UCSD-AML1 (cell line): ENCODE measurements at regions not wholly inside any gene's neighbourhood (a gene's known extent, or its start where the extent isn't known, plus 50 kb on each side); places are given as distances from the start of the nearest gene placed in this dataset.

Source experiments
- DNase-seq: peaks from one replicate; lab custom pipeline; 2025; ENCODE audit not compliant: unreplicated experiment; lab: John Stamatoyannopoulos, UW

DNA sequence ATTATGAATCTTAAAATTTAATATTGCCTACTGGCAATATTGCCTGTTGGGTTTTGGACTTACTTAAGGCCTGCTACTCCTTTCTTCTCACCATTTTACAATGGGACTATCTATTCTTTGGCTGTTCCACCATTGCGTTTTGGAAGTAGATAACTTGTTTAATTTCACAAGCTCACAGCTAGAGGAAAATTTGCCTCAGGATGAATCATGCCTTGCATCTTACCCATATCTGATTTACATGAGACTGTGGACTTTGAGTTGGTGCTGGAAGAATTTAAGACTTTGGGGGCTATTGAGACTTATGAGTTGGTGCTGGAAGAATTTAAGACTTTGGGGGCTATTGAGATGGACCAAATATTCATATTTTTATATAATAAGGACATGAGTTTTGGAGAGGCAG lies 662.6 kb downstream of the METTL15 start:
- DNase-seq = no peak

DNA sequence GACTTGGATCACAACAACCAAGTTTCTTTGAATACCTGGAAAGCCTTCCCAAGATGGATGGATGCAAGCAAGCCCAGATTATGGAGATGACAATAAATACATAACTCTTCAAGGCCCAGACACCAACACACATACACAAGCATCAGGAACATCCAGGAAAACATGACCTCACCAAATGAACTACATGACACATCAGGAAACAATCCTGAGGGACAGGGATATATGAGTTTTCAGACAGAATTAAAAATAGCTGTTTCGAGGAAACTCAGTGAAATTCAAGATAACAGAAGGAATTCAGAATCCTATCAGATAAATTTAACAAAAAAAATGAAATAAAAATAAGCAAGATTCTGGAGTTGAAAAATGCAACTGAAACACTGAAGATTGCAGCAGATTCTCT lies 659.4 kb downstream of the METTL15 start:
- no peak for DNase-seq

DNA sequence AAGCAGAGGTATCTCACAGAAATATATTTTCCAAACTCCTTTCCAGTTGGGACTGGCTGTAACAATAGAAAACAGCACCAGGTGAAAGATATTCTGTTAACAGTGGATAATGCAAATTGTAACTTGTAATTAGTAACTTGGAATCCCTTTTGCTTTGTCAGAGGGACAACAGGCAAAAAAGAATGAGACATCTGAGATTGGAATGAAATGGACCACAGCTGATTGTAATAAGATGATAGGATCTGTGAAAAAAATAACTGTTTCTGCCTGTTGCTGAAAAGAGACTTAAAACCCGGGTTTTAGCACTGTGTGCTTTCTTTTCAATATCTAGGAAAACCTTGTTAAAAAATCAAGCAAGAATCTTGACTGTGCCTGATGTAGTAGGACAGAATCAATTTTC lies 655.7 kb downstream of the METTL15 start:
- no peak for DNase-seq

DNA sequence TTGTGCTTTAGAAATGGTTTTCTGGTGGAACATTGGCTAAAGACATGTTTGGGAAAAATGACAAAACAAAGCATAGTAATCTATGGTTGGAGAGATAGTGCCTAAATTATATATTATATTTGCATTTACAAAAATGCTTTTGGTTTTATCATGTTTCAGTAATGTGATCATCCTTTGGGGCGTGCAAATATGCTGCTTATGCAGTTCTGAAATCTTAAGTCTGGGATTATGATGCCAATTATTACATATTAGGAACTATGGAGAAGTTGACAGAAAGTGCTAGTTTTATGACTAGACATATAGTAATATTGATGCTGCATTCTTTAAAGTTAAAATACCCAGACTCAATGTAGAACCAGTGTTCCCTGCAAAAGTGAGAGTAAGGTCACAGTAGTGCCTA lies 655.0 kb downstream of the METTL15 start:
- no peak for DNase-seq

DNA sequence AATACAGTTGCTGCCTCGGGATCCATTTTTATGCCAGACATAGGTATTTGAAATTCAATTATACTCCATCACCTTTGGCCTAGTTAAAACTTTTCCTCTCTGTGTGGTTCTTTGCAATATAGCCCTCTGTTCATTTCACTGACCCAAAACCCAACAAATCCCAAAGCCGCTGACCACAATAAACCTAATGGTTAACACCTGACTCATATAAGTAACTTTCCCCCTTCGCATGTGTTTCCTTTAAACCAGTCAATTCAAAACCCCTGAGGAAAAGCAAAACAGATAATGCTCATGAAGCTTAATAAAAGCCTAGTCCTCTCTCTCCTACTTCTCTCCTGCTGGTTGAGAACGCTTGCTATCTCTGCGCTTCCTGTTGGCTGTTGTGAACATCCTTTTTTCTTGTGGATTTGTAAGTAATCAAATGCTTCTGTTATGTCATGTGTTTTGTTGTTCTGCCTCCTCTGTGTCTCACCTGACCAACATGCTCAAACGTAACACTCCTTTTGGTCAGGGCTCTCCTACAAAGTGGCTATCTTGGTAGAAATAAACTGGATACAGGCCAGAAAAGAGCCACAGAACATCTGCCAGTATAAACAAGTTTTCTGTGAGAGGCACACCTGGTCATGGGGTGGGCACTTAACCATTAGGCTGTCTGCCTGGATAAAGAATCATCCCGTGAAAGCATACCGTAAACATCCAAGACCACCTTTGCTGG lies 652.6 kb downstream of the METTL15 start:
- DNase-seq = no peak

DNA sequence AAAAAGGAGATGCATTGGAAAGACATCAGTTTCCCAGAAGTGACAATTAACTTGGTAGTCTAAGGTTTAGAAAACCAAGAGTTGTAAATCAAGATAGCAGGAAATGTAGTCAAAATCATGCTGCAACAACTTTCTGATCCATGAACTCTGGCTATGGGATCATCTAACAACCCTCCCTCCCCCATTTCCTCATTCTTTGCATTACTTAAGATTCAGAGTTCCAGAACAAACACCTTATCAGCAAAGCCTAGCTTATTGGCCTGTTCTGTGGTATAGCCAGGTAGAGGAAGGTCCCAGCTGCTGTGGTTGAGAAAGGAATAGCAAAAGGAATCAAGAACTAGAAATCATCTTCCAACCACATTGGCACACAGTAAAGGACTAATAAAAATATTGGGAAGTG lies 651.1 kb downstream of the METTL15 start:
- no peak for DNase-seq

DNA sequence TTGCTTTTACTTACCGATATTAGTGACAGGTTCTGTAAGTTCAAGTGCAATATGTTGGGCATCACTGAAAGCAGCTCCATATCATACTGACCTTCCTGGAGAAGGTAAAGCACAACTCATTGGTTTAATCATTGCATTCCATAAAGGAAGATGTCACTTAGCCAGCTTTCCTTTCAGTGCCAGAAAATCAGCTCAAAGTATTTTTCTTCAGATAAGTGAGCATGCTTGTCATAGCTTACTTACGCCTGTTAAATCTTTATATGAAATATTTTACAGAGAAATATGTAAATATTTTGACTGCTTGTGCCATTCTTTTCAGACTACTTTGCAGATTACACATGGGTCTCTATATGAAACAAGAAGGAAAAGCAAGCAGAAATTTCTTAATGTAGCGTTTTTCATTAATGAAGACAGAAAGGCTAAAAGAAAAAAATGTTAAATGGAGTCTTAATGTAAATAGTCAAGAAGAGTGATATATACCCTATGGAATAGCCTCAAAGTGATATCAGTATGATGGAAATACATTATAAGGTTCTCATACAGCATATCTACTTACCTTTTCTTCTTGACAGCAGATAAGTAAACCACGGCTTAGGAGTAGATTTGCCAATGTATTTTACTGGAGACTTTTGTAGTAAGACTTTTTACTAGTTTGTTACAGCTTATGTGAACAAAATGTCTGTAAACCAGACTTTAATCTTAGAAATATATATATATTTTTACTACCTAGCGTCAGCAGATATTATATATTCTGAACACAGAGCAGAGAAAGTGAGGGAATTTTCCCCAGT lies 649.7 kb downstream of the METTL15 start:
- DNase-seq = no peak

DNA sequence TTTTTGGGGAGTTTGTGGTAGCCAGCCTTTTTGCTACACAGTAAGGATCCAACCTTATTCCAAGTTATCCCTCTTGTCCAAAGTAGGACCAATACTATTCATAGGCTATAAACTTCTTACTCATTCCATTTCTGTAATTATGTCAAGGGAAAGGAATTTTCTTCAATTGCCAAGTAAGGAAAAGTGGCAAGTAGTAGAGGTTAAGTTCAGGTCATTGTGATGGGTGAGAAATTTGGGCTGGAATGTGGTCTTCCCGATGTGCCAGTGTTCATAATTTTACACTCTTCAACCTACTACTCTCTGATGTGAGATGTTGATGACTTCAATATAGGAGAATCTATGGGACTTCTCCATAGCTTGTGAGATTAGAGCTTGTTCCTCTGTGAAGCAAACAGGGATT lies 648.8 kb downstream of the METTL15 start:
- DNase-seq = no peak

DNA sequence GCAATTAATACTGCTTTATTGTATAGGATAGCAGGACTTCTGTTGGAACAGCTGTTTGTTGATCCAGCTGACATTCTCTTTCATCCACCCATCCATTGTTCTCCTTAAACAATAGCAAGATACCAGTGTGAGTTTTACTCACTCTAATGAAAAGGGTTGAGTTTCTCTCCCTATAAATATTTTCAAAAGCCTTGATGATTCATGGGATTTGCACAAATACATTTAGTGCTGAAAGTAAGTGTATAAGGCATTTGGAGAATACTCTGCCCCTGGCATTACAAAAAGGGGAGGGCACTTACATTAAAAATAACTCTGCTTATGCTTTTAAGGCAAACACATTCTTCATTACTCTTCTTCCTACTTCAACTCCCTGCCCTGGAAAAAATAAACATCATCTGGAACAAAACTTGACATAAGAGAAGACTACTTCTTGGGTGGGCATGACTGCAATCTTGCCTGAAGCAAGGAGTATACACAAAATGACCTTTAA lies 634.9 kb downstream of the METTL15 start:
- DNase-seq = no peak

DNA sequence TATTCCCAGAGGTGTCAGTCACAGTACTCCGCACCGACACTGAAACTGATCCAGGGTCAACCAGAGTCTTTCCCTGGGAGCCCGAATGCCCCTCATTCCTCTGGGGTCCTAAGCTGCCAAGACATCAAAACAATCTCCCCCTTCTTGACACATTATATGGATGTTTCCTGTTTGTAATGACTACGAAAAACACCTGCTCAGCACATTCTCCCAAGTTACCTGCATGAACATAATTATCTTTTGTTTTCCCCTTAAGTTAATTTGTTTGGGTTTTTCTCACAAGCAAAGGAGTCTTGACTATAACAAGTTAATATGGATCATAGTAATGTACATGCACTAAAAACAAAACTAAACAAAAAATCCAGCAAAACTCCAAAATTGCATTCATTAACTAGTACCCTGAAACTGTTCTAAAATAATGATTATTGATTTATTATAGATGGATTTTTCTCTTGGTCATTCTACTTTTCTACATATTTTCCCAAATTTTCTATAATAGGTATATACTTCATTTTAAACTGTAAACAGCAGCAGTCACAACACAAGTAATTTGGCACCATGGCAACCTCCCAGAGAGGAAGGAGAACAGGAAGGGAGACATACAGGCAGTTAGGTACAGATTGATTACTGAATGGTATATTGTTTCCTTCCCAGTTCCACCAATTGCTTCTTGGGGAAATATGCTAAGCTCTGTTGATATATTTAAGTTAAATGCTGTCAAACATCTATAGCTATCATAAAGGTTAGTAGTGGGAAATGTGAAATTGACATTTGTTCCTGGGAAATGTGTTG lies 631.5 kb downstream of the METTL15 start:
- no peak for DNase-seq

DNA sequence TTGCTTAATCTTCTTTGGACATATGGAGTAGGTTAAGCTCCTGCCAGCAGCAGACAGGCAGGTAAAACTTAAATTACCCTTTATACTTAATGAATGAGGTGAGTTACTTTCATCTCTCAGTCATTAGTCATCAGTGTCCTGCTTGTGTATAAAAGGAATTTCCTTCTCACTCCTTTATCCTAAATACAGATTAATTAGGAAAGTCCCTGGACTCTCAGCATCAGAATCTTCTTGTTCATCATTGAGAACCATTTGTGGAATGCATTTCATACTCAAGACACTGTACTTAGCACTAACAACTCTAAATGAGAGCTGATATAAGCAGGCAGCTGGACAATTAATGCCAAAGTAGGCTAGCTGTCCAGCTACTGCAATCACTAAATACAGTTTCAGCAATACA lies 630.4 kb downstream of the METTL15 start:
- no peak for DNase-seq

DNA sequence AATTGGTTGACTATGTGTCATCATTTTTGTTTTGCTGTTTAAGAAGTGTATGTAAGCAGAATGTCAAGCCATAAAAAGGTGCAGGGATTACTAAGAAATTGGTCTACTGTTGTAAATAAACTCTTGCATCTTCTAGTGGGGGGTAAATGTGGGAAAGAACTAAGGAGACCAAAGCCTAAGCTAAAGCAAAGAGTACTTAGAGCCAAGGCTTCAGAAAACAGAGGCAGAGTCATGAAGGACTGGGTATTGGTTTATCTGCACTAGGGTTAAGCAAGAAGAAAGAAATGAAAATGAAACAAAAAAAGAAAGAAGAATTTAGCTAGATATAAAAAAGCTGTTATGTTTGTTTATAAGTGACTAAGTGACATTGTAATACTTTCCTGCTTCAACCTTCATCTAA lies 628.1 kb downstream of the METTL15 start:
- no peak for DNase-seq

DNA sequence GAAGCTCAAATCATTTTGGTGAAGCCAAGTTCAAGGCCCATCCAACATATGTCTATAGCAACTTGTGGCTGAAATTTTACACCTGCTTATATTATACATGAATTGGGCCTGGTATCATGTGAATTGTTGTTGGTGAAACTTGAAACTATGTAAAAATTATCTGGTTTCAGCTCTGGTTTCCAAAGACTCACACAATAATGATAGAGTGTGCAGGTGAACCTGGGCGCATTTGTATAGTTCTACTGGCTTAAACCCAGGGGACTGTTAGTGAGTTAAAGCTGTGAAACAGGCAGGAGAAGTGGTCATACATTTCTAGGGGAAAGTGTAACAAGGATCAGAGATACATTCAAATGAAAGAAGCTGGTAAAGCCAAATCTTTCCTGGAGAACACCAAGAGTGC lies 627.3 kb downstream of the METTL15 start:
- DNase-seq = no peak

DNA sequence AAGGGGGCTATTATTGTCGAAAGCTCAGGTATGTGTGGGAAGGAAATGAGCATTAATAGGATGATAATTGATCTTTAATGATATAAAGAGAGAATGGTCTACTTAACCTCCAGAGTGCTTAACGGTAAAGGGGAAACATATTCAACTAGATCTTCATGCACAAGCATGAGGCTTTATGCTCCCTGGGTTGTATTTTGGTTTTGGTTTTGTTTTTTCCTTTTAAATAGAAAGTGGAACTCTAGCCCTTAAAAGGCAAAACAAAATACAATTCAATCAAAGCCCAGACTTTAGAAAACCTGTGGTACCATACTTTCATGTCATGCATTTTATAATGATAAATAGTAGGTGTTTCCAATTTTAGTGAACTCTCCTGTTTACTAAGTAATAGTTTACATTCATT lies 622.7 kb downstream of the METTL15 start:
- no peak for DNase-seq

DNA sequence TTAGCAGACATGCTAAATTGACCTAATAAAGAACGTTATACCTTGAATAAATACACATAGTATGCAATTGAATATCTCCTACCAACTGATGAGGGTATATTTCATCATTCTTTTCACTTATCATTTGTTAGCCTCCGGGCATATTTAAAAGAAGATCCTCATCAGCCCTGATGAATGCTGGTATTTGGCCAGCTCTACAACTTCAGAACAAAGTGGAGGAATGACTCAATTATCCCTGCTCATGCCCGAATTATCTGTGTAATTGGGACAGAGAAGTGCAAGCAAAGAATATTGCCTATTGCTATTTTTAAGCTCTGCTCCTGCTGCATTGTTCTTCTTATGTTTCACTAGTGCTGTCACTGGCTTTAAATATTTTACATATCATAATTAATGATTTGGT lies 622.1 kb downstream of the METTL15 start:
- no peak for DNase-seq

DNA sequence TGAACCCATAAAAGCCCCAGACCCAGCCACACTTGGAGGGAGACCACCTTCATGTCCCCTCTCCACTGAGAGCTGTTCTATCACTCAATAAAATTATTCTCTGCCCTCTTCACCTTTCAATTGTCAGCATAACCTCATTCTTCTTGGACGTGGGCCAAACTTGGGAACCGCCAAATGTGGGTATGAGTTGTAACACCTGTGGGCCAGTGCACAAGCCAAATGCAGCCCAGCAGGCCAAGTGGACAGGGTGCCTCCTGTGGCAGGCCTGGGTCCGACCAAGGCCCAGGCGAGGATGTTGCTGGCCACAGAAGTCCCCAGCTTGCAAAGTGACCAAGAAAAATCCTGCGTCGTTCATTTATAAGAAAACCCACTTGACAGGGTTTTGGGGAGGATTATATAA lies 621.2 kb downstream of the METTL15 start:
- DNase-seq = no peak

DNA sequence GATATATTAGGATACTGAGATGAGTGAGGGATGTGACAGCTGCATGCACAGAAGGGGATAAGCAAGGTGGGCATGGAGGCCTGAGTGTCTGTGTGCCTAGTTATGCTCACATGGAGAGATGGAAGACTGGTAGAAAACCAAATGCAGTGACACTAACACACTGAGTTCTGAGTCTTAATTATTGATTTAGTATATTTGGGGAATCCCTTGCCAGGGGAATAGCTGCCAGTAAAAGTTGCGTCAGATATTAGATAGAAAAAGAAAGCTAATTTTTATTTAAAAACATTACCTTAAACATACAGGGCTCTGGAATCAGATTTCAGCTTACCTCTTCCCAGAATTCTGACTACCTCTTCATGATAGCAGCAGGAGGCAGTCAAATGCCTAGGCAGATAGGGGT lies 620.5 kb downstream of the METTL15 start:
- no peak for DNase-seq

DNA sequence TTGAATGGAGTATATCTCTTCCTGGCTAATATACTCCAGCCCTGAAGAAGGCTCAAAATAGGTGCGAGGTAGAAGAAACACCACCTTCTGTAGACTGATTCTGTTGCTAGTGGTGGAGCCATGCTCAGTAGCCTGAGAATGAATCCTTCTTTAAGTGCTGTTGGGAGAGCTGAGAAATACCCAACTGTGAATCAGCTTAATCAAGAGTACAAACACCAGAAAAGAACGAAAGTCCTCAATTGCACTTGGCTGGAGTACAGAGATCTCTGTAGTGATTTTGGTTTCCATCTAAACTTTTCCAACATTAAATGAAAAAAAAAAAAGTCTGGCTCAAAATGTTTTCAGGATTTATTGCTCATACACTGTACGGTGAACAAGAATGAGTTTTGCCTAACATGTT lies 619.1 kb downstream of the METTL15 start:
- DNase-seq = no peak

DNA sequence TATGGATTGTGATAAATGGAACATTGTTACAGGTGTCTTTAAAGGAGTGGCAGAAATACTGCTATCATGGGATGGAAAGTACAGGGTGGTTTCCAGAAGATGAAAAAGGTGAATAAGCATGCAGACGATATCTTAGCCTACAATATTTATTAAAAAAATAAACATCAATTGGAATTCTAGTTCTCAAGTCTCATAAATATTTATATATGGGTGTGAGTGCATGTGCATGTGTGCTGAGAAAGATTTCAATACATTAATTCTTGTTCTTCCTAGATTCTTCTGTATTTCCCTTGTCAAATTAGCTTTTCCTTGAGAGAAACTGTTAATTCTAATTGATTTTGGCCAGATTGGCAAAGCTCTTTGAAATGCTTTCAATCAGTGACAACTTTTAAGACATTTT lies 618.2 kb downstream of the METTL15 start:
- no peak for DNase-seq

DNA sequence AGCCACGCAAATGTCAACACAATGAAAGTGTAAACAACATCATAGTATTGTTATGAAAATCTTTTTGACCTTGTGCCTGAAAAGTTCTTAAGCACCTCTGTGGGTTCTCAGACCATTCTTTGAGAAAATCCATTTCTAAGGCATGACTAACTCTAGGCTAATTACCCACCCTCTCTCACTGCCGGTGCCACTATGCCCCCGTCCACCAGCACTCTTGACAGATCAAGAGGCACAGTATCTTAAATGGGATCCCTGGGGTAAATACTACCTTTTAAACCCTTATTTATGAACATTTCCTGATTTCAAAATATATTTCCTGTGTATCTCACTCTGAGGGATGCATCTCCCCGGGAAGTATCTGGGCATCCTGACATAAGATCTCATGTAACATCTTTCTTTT lies 607.5 kb downstream of the METTL15 start:
- no peak for DNase-seq

DNA sequence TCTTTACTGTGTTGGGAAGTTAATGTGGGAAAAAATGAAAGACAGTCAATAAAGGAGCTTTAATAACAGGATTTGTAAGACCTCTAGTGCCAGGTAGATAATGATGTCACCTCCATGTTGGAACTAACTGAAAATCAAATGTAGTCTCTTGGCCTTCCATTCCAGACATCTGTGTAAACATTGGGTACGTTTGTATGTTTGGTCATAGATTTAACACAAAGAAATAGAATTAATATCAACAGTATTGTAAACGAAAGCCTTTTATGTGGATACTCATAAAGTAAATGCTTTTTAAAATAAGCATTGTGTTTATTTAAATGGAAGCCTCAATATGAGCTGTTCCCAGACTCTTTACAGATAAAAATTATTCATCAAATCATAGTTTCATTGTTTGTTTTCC lies 605.7 kb downstream of the METTL15 start:
- DNase-seq = no peak

DNA sequence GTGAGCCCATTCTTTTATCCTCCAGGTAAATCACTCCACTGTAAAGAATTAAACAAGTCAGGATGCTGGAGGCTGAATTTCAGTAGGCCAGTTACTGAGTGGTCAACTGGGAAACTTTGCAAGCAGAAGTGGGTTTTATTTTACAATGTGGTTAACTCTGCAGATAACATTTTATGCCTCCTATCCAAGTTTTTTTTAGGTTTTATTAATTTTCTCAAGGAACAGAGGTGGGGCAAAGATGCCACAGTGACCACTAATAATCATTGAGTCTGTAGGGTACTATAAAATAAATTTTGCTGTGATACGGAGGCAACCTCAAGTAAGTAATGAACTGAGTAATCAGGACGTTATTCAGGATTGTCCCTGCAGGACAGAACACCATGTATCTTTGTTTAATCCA lies 599.9 kb downstream of the METTL15 start:
- DNase-seq = no peak
